ENCODE measurements at regions not wholly inside any gene's neighbourhood (a gene's known extent, or its start where the extent isn't known, plus 50 kb on each side); places are given as distances from the start of the nearest gene placed in this dataset.
A peak's percentile ranks its signal among the peaks of the same experiment; 100 is the strongest.

DNA sequence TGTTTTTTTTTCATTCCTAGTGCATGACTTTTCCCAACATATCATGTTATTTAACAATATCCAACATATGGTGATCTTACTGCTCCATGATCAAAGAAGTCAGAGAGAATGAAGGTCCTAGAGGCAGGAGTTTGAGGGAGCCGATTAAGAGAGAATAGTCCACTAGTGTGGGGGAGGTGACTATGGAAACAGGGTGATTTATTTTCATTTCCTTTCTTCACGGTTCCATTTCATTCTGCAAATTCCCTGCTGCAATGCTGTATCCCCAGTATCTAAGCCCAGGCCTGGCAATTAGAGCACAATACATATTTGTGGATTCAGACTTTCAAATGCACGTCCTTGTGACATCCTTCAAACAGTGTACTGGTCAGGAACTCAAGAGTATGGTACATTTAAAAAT is 91.4 kb downstream of the CD83 start:
- no peak for ATAC-seq
- CTCF ChIA-PET = no interaction called here
- no peak overlapping the region for H3K27ac Mint-ChIP-seq
- POLR2A ChIA-PET = no interaction called here
- no peak for DNase-seq
- no peaks in the 10 kb centered on the region for H3K36me3 Mint-ChIP-seq (ENCODE audit: low read depth)
- intact Hi-C loops (cut with micrococcal nuclease) = no loop called here
- TF ChIP-seq CTCF (IDR thresholded peaks at IDR 0.05) = no peak
- no peaks in the 10 kb centered on the region for H3K9me3 Mint-ChIP-seq
- peaks cover 8% of the 10 kb centered on the region for H3K4me1 Mint-ChIP-seq (ENCODE audit: low read depth)
- no peak overlapping the region for H3K4me3 Mint-ChIP-seq
- H3K27me3 Mint-ChIP-seq = no peaks in the 10 kb centered on the region

DNA sequence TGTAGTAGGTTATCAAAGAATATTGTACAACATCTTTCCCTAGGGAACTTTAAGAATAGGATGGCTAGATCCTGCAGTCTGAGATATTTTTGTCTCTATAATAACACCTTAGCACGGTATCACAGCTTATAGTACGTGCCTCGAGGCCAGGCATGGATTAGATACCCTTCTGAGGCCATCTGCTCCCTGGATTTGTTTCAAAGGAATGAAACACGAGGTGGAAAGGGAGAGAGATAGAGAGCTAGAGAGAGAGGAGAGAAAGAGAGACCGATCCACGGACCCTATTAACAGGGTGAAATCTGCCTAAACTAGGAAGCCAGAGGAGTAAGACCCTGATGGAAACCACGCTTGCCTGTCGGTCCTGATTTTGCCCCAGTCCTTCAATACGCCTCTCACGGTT is 92.5 kb downstream of the CD83 start:
- H3K4me1 Mint-ChIP-seq (ENCODE audit: low read depth) = peaks cover 8% of the 10 kb centered on the region
- no peaks in the 10 kb centered on the region for H3K36me3 Mint-ChIP-seq (ENCODE audit: low read depth)
- POLR2A ChIA-PET = no interaction called here
- H3K27me3 Mint-ChIP-seq = no peaks in the 10 kb centered on the region
- DNase-seq (no peak), ATAC-seq (no peak)
- CTCF ChIA-PET = interaction anchor here (0.7 to 1.1 kb wide), 3 partner anchors 10 to 302 kb away, joined by 3 to 5 read pairs (median 3); no protein-coding TSS in a partner anchor
- no peak overlapping the region for H3K27ac Mint-ChIP-seq
- no peak for TF ChIP-seq CTCF (IDR thresholded peaks at IDR 0.05)
- peak overlapping the region; percentile 62 for H3K4me3 Mint-ChIP-seq
- intact Hi-C loops (cut with micrococcal nuclease) = loop anchor here (10.0 kb wide), 1 partner anchor 495 kb away; no protein-coding TSS in a partner anchor
- no peaks in the 10 kb centered on the region for H3K9me3 Mint-ChIP-seq

GRCh38 chr6:14210663-14211561 is 93.3 kb downstream of the CD83 start:
- ATAC-seq = peak; percentile 94
- no peaks in the 10 kb centered on the region for H3K27me3 Mint-ChIP-seq
- intact Hi-C loops (cut with micrococcal nuclease) = loop anchor here (10.0 kb wide), 1 partner anchor 494 kb away; no protein-coding TSS in a partner anchor
- ChIA-PET POLR2A (no interaction called here), CTCF (interaction anchor here (0.7 to 1.6 kb wide), 13 partner anchors 9 to 1413 kb away, joined by 3 to 5 read pairs (median 3); no protein-coding TSS in a partner anchor)
- H3K4me1 Mint-ChIP-seq (ENCODE audit: low read depth) = peaks cover 8% of the 10 kb centered on the region
- peak; percentile 54 for TF ChIP-seq CTCF (IDR thresholded peaks at IDR 0.05)
- no peaks in the 10 kb centered on the region for H3K9me3 Mint-ChIP-seq
- peak overlapping the region; percentile 70 for H3K27ac Mint-ChIP-seq
- peak; percentile 90 for DNase-seq
- H3K36me3 Mint-ChIP-seq (ENCODE audit: low read depth) = no peaks in the 10 kb centered on the region
- H3K4me3 Mint-ChIP-seq = peak overlapping the region; percentile 74

- TF ChIP-seq CTCF (IDR thresholded peaks at IDR 0.05) = no peak
- intact Hi-C loops (cut with micrococcal nuclease) = loop anchor here (10.0 kb wide), 1 partner anchor 493 kb away; no protein-coding TSS in a partner anchor
- no peaks in the 10 kb centered on the region for H3K36me3 Mint-ChIP-seq (ENCODE audit: low read depth)
- ATAC-seq (peak; percentile 24), DNase-seq (peak; percentile 40)
- H3K4me3 Mint-ChIP-seq = peak overlapping the region; percentile 74
- ChIA-PET CTCF (interaction anchor here (0.6 to 1.6 kb wide), 12 partner anchors 9 to 1413 kb away, joined by 3 to 5 read pairs (median 3); no protein-coding TSS in a partner anchor), POLR2A (no interaction called here)
- H3K27ac Mint-ChIP-seq = peak overlapping the region; percentile 70
- no peaks in the 10 kb centered on the region for H3K27me3 Mint-ChIP-seq
- no peaks in the 10 kb centered on the region for H3K9me3 Mint-ChIP-seq
- peaks cover 6% of the 10 kb centered on the region for H3K4me1 Mint-ChIP-seq (ENCODE audit: low read depth)
Observed at GRCh38 chr6:14211562-14211942, 94.0 kb downstream of the CD83 start.

DNA sequence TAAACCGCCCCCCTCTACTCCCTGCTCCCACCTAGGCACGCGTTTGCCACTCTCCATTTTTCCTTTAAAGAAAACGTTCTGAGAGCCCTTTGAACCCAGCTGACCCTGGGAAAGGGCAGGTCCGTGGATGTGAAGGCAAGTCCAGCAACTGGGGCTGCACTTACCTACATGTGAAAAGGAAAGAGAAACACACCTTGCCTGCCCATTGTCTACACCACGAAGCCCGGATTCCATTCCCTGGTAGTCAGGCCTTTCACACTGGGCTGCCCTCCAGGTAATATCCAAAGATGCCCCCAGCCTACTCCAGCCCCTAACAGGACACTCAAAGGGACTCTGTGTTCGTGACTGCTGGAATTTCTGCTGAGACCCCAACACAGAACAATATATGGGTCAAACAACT is 94.4 kb downstream of the CD83 start:
- H3K36me3 Mint-ChIP-seq (ENCODE audit: low read depth) = no peaks in the 10 kb centered on the region
- no peak for TF ChIP-seq CTCF (IDR thresholded peaks at IDR 0.05)
- no peaks in the 10 kb centered on the region for H3K9me3 Mint-ChIP-seq
- no peaks in the 10 kb centered on the region for H3K27me3 Mint-ChIP-seq
- H3K4me3 Mint-ChIP-seq = peak overlapping the region; percentile 74
- ChIA-PET POLR2A (no interaction called here), CTCF (interaction anchor here (0.6 to 1.6 kb wide), 12 partner anchors 8 to 1412 kb away, joined by 3 to 5 read pairs (median 3); no protein-coding TSS in a partner anchor)
- no peak for ATAC-seq
- DNase-seq = no peak
- intact Hi-C loops (cut with micrococcal nuclease) = loop anchor here (10.0 kb wide), 1 partner anchor 493 kb away; no protein-coding TSS in a partner anchor
- H3K27ac Mint-ChIP-seq = peak overlapping the region; percentile 70
- H3K4me1 Mint-ChIP-seq (ENCODE audit: low read depth) = peaks cover 6% of the 10 kb centered on the region
